ENCODE measurements at regions not wholly inside any gene's neighbourhood (a gene's known extent, or its start where the extent isn't known, plus 50 kb on each side); places are given as distances from the start of the nearest gene placed in this dataset.

DNA sequence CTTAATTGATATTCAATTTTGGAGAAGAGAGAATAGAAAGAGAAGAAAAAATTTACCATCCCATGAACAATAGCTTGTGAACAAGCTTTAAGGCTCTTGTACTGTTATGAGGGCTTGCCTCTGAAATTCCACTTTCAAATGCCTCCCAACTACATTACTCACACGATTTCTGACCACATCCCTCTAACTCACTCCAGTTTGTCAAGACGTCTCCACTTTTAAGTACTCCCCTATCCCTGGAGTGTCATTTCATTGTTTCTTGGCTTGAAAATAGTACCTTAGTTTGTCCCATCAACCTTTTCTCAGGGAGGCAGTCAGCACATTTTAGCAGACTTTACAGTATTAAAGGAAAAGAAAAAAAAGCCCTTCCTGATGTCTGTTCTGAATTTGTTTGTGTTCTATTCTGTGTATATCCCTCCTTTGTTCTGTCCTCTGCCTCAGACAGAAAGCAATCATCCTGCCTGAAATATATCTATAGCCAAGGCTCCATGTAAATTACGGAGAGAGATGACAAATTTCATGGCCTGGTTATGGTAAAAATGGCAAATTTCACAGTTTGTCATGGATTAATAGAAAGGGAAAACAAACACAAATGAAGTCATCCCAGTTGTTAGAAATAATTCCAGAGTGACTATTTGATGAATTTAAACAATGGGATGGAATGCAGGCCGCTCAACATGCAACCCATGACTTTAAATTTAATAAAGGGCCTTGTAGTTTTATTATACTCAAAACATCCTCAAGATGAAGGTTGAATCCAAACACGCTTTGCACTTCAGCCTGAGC is 228.8 kb downstream of the ETAA1 start:
- Mint-ChIP-seq H3K9me3 (no peaks in the 10 kb centered on the region), H3K27me3 (no peaks in the 10 kb centered on the region), H3K36me3 (ENCODE audit: low read depth) (no peaks in the 10 kb centered on the region), H3K27ac (no peak overlapping the region), H3K4me3 (no peak overlapping the region), H3K4me1 (no peaks in the 10 kb centered on the region)
- ChIA-PET CTCF (no interaction called here), POLR2A (no interaction called here)
- no peak for DNase-seq

DNA sequence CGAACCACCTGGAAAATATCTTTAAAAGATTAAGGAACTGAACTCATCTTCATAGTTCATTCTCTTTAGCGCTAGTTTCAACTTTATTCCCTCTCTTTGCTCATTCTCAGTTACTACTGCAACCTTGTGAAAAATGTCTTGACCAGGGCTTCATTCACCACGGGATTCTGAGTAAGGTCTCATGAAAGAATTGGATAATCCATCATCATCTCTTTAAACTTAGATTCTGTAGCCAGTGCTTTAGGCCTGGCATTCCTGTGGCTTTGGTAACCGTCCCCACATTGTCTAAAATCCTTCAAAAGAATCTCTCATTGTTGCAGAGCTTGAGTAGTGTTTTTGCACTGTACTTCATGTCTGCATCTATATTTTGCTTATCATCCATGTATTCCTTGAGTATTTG is 229.5 kb downstream of the ETAA1 start:
- Mint-ChIP-seq H3K9me3 (no peaks in the 10 kb centered on the region), H3K27ac (no peak overlapping the region), H3K36me3 (ENCODE audit: low read depth) (no peaks in the 10 kb centered on the region), H3K27me3 (no peaks in the 10 kb centered on the region), H3K4me1 (no peaks in the 10 kb centered on the region), H3K4me3 (no peak overlapping the region)
- DNase-seq, result no peak
- POLR2A ChIA-PET, result no interaction called here
- CTCF ChIA-PET, result no interaction called here

DNA sequence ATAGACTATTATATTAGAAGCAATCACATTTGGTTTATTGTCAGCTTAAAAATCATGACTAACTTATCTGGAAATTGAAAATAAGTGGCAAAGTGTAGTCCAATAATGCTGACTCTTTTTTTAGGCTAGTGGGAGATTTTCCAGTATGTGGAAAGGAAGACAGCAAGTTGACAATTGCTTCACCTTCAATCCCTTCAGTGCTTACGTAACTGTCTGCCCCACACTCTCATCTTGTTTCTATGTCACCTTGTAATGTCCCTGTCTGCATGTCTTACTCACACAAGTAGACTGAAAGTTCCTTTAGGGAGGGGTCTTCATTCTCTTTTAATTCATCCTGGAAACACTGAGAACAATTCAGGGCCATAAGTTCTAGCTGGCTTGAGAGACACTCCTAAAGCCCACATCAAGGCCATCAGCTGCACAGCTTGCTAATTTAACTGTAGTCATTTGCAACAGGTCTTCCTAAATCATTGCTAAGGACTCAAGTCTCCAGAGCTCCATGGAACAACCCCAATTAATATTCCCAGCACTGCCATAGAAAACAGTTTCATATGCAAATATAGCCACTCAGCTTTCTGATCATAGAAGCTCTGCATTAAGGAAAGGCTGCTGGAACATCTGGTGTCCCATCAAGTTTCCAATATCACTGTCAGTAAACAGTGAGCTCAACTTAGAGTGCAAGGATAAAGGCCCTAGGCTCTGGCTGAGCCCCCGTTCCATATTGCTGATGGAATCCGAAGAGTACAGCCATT is 230.5 kb downstream of the ETAA1 start:
- DNase-seq, result no peak
- H3K4me1 Mint-ChIP-seq, result no peaks in the 10 kb centered on the region
- H3K4me3 Mint-ChIP-seq, result no peak overlapping the region
- no peaks in the 10 kb centered on the region for H3K27me3 Mint-ChIP-seq
- H3K36me3 Mint-ChIP-seq (ENCODE audit: low read depth), result no peaks in the 10 kb centered on the region
- ChIA-PET POLR2A (no interaction called here), CTCF (no interaction called here)
- no peak overlapping the region for H3K27ac Mint-ChIP-seq
- H3K9me3 Mint-ChIP-seq, result no peaks in the 10 kb centered on the region

DNA sequence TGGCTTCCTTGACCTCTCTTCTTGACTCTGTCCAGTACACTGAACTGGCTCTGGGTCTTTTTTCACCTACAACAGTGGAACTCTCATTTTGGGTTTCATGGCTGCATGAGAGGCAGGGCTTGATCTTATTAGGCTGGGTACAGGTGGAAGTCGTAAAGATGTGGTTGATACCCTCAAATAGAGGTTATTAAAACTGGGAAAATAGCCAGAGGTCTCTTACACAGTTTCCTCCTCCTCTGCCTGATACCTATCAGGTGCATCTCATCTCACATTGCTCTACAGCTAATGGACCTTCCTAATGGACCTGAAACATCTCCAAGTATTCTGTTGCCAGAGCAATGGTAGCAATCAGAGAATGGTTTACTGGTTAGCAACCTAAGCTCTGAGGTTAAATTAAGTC is 231.8 kb downstream of the ETAA1 start:
- Mint-ChIP-seq H3K4me3 (no peak overlapping the region), H3K27me3 (no peaks in the 10 kb centered on the region), H3K4me1 (no peaks in the 10 kb centered on the region), H3K27ac (no peak overlapping the region), H3K36me3 (ENCODE audit: low read depth) (no peaks in the 10 kb centered on the region), H3K9me3 (no peaks in the 10 kb centered on the region)
- POLR2A ChIA-PET, result no interaction called here
- CTCF ChIA-PET, result no interaction called here
- no peak for DNase-seq

DNA sequence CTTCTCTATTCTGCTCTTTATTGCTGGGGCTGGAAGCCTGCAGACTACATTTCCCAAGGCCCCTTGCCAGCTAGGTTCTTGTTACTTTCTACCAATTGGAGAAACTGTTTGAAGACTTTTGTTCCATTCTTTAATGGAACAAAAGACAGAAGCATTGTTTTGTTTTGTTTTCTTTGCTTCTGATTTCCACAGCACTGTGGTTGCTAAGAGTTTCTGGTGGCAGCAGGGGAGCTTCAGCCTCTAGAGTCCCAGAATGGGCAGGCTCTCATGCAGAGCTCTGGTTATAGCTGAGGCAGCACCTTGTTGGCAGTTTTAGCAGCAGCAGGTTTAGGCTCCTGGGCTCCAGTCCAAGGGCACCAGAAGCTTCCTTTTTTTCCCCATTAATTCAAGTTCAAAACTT is 234.3 kb downstream of the ETAA1 start:
- H3K4me3 Mint-ChIP-seq, result no peak overlapping the region
- no peaks in the 10 kb centered on the region for H3K9me3 Mint-ChIP-seq
- no peaks in the 10 kb centered on the region for H3K4me1 Mint-ChIP-seq
- ChIA-PET CTCF (no interaction called here), POLR2A (no interaction called here)
- no peak for DNase-seq
- H3K27ac Mint-ChIP-seq, result no peak overlapping the region
- H3K27me3 Mint-ChIP-seq, result no peaks in the 10 kb centered on the region
- H3K36me3 Mint-ChIP-seq (ENCODE audit: low read depth), result no peaks in the 10 kb centered on the region

- POLR2A ChIA-PET, result no interaction called here
- Mint-ChIP-seq H3K27ac (no peak overlapping the region), H3K4me3 (no peak overlapping the region), H3K27me3 (no peaks in the 10 kb centered on the region), H3K4me1 (no peaks in the 10 kb centered on the region), H3K36me3 (ENCODE audit: low read depth) (no peaks in the 10 kb centered on the region), H3K9me3 (no peaks in the 10 kb centered on the region)
- CTCF ChIA-PET, result no interaction called here
- no peak for DNase-seq
These were observed 236.2 kb downstream of the ETAA1 start for GRCh38 chr2:67633212-67633856.

GRCh38 chr2:67638146-67638545 is 241.0 kb downstream of the ETAA1 start:
- DNase-seq, result no peak
- Mint-ChIP-seq H3K4me3 (no peak overlapping the region), H3K27ac (no peak overlapping the region), H3K4me1 (no peaks in the 10 kb centered on the region), H3K9me3 (no peaks in the 10 kb centered on the region), H3K27me3 (no peaks in the 10 kb centered on the region), H3K36me3 (ENCODE audit: low read depth) (no peaks in the 10 kb centered on the region)
- ChIA-PET CTCF (no interaction called here), POLR2A (no interaction called here)

- Mint-ChIP-seq H3K9me3 (peaks cover 3% of the 10 kb centered on the region), H3K4me3 (no peak overlapping the region), H3K27ac (no peak overlapping the region), H3K36me3 (ENCODE audit: low read depth) (no peaks in the 10 kb centered on the region), H3K4me1 (no peaks in the 10 kb centered on the region), H3K27me3 (no peaks in the 10 kb centered on the region)
- ChIA-PET CTCF (no interaction called here), POLR2A (no interaction called here)
- DNase-seq, result no peak
These were observed 244.3 kb downstream of the ETAA1 start for GRCh38 chr2:67641312-67642045.

DNA sequence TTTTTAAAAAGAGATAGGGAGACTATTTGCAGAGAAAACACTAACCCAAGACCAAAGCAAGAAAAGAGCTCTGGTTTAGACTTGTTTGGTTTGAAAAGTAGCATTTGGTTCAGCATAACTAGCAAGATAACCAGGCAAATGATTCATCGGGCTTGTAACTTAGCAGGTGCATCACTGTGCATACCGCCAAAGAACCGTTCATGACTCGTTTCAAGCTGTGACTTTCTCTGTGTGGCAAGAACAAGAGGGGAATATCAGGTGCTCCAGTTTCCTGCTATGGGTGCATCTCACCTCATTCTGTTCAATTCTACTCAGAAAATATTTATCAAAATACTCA is 244.9 kb downstream of the ETAA1 start:
- CTCF ChIA-PET, result no interaction called here
- no peaks in the 10 kb centered on the region for H3K27me3 Mint-ChIP-seq
- peaks cover 8% of the 10 kb centered on the region for H3K9me3 Mint-ChIP-seq
- H3K36me3 Mint-ChIP-seq (ENCODE audit: low read depth), result no peaks in the 10 kb centered on the region
- H3K4me3 Mint-ChIP-seq, result no peak overlapping the region
- H3K4me1 Mint-ChIP-seq, result no peaks in the 10 kb centered on the region
- no peak for DNase-seq
- no peak overlapping the region for H3K27ac Mint-ChIP-seq
- POLR2A ChIA-PET, result no interaction called here

DNA sequence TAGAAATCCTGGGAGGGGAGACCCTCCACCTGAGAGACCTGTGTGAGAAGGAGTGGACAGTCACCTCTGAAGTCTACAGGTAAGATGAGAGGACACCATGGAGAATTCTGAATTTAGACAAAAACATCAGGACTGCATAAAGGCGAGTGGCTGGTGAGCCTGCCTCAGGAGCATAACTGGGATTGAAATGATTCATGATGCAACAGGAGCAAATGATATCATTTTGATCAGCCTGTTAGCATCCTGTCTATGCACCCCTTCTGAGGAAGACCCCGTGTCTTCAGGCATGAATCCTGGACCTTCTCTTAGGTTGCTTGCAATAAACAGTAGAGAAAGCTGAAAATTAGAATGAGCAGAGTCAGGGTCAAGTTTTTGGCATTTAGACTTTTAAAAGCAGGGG is 245.8 kb downstream of the ETAA1 start:
- Mint-ChIP-seq H3K4me1 (no peaks in the 10 kb centered on the region), H3K27me3 (no peaks in the 10 kb centered on the region), H3K9me3 (peaks cover 8% of the 10 kb centered on the region), H3K36me3 (ENCODE audit: low read depth) (no peaks in the 10 kb centered on the region), H3K27ac (no peak overlapping the region), H3K4me3 (no peak overlapping the region)
- DNase-seq, result no peak
- ChIA-PET POLR2A (no interaction called here), CTCF (no interaction called here)

- H3K27me3 Mint-ChIP-seq, result no peaks in the 10 kb centered on the region
- ChIA-PET CTCF (no interaction called here), POLR2A (no interaction called here)
- no peaks in the 10 kb centered on the region for H3K4me1 Mint-ChIP-seq
- DNase-seq, result no peak
- H3K27ac Mint-ChIP-seq, result no peak overlapping the region
- H3K4me3 Mint-ChIP-seq, result no peak overlapping the region
- no peaks in the 10 kb centered on the region for H3K36me3 Mint-ChIP-seq (ENCODE audit: low read depth)
- H3K9me3 Mint-ChIP-seq, result peaks cover 8% of the 10 kb centered on the region
These were observed 248.4 kb downstream of the ETAA1 start for GRCh38 chr2:67645280-67646138.

- Mint-ChIP-seq H3K27me3 (no peaks in the 10 kb centered on the region), H3K4me1 (no peaks in the 10 kb centered on the region), H3K4me3 (no peak overlapping the region), H3K9me3 (peaks cover 8% of the 10 kb centered on the region), H3K36me3 (ENCODE audit: low read depth) (no peaks in the 10 kb centered on the region), H3K27ac (no peak overlapping the region)
- ChIA-PET POLR2A (no interaction called here), CTCF (no interaction called here)
- no peak for DNase-seq
These were observed 249.7 kb downstream of the ETAA1 start for GRCh38 chr2:67646714-67647333.
